ENCODE measurements at regions not wholly inside any gene's neighbourhood (a gene's known extent, or its start where the extent isn't known, plus 50 kb on each side); places are given as distances from the start of the nearest gene placed in this dataset.

DNA sequence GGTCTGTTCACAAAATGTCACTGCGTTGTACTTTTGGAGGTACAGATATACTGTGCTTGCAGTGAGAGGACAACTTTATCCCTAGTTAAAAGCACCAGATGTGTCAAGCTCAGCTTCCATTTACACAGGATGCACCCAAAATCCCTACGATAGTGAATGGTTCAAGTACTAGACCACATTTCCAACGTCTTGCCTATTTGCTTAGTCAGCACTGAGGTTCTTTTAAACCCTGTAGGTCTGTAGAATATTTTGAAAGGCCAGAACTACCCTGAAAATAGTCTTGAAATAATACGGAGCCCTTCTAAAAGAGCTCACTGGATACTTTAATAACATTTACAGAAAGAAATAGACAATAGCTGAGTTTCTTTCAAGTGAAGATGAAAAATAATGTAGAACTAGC is 466.1 kb downstream of the FUT8 start:
- TF ChIP-seq, protein P1, sequence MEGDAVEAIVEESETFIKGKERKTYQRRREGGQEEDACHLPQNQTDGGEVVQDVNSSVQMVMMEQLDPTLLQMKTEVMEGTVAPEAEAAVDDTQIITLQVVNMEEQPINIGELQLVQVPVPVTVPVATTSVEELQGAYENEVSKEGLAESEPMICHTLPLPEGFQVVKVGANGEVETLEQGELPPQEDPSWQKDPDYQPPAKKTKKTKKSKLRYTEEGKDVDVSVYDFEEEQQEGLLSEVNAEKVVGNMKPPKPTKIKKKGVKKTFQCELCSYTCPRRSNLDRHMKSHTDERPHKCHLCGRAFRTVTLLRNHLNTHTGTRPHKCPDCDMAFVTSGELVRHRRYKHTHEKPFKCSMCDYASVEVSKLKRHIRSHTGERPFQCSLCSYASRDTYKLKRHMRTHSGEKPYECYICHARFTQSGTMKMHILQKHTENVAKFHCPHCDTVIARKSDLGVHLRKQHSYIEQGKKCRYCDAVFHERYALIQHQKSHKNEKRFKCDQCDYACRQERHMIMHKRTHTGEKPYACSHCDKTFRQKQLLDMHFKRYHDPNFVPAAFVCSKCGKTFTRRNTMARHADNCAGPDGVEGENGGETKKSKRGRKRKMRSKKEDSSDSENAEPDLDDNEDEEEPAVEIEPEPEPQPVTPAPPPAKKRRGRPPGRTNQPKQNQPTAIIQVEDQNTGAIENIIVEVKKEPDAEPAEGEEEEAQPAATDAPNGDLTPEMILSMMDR (IDR thresholded peaks at IDR 0.05; ENCODE audit: insufficient read depth, low read length) = no peak
- no peak overlapping the region for H3K4me3 ChIP-seq (ENCODE audit: low read depth, low read length)
- no peak for DNase-seq (ENCODE audit: low read depth)

DNA sequence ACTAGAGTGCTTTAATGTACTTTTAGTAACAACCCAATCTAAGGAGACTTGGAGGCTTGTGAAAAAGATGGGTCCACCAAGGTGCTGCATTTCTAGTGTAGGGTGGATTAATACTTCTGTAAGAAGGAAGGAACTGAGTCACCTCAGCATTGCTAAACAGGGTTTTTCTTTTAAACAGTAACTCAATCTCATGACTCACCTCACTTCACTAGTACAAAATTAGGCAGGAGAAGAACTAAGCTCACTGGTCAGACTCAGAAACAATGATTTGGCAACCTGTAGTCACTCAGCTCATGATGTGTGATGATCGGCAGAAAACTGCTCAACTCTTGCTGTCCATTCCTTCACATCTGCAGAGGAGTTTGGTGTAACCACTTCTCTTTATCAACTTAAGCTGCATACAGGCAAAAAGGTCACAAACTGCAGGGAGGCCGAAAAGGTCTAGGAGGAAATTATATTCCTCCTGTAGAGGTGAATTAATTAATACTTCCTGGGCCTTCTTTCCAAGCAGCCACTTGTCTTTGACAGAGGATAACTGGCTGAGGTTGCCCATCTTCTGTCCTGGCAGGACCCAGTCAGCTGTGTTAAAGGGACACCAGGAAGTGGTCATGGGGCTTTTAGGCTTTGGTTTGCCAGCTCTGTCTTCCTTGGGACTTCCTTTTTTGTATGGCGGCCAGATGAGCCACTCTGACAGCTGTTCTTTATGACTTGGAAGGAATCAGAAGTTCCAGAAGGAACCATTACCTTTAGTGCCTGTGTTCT is 466.9 kb downstream of the FUT8 start:
- TF ChIP-seq, protein P1 (IDR thresholded peaks at IDR 0.05; ENCODE audit: insufficient read depth, low read length) = no peak
- DNase-seq (ENCODE audit: low read depth) = peak; percentile 88
- H3K4me3 ChIP-seq (ENCODE audit: low read depth, low read length) = no peak overlapping the region

DNA sequence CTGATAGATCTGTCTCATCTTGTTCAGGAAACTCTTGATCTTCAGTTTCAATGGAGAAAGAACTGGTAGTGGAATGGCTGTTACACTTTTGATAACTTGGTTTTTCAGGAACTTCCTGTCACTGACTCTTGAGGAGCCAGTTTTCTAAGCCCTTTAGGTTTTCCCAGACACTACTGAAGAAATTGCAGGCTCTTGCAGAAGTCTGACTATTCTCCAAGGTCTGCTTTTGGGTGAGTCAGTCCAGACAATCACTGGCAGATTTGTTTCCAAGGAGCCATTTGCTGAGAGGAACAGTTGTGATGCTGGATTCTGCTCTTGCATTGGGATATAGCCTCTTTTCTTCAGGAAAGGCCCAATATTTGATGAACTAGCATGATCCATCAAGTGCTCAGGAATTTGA is 468.0 kb downstream of the FUT8 start:
- TF ChIP-seq, protein P1 (IDR thresholded peaks at IDR 0.05; ENCODE audit: insufficient read depth, low read length) = no peak
- no peak overlapping the region for H3K4me3 ChIP-seq (ENCODE audit: low read depth, low read length)
- peak; percentile 89 for DNase-seq (ENCODE audit: low read depth)

DNA sequence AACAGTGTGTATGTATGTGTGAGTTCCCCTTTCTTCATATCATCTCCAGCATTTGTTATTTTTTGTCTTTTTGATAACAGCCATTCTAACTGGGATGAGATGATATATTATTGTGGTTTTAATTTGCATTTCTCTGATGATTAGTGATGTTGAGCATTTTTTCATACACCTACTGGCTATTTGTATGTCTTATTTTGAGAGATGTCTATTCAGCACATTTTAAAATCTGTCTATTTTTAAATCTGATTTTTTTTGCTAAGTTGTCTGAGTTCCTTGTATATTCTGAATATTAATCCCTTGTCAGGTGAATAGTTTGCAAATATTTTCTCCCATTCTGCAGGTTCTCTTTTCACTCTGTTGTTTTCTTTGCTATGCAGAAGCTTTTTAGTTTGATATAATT is 469.1 kb downstream of the FUT8 start:
- no peak for DNase-seq (ENCODE audit: low read depth)
- TF ChIP-seq, protein P1 (IDR thresholded peaks at IDR 0.05; ENCODE audit: insufficient read depth, low read length) = no peak
- no peak overlapping the region for H3K4me3 ChIP-seq (ENCODE audit: low read depth, low read length)

DNA sequence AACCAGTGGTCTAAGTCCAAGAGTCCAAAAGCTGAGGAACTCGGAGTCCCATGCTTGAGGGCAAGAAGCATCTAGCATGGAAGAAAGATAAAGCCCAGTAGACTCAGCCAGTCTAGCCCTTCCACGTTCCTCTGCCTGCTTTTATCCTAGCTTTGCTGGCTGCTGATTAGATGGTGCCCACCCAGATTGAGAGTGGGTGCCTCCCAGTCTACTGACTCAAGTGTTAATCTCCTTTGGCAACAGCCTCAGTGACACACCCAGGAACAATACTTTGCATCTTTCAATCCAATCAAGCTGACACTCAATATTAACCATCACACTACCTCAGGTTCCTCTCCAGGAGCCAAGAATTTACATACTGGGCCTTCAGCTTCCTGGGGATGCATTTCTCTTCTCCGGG is 476.1 kb downstream of the FUT8 start:
- H3K4me3 ChIP-seq (ENCODE audit: low read depth, low read length) = no peak overlapping the region
- TF ChIP-seq, protein P1 (IDR thresholded peaks at IDR 0.05; ENCODE audit: insufficient read depth, low read length) = no peak
- DNase-seq (ENCODE audit: low read depth) = no peak

DNA sequence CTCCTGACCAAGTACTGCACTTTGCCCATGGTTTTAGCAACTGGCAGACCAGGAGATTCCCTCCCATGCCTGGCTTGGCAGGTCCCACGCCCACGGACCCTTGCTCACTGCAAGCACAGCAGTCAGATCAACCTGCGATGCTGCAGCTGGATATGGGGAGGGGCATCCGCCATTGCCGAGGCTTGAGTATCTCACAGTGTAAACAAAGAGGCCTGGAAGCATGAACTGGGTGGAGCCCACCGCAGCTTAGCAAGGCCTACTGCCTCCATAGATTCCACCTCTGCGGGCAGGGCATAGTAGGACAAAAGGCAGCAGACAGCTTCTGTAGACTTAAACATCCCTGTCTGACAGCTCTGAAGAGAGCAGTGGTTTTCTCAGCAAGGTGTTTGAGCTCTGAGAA is 479.8 kb downstream of the FUT8 start:
- no peak overlapping the region for H3K4me3 ChIP-seq (ENCODE audit: low read depth, low read length)
- DNase-seq (ENCODE audit: low read depth) = no peak
- TF ChIP-seq, protein P1 (IDR thresholded peaks at IDR 0.05; ENCODE audit: insufficient read depth, low read length) = no peak

DNA sequence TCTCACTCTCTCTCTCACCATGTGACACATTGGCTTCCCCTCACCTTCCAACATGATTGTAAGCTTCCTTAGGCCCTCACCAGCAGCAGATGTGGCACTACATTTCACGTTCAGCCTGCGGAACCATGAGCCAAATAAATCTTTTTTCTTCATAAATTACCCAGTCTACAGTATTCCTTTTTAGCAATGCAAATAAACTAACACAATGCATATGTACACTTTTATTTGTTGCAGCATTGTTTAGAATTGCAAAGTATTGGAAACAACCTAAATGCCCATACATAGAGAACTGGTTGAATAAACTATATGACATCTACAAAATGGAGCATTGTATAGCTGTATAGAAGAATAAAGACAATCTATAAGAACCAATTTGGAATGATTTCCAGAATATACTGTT is 487.6 kb downstream of the FUT8 start:
- H3K4me3 ChIP-seq (ENCODE audit: low read depth, low read length) = no peak overlapping the region
- DNase-seq (ENCODE audit: low read depth) = no peak
- TF ChIP-seq, protein P1 (IDR thresholded peaks at IDR 0.05; ENCODE audit: insufficient read depth, low read length) = no peak

Measured in fibroblast of the aortic adventitia (primary cell).